GM19372 (cell line): ENCODE measurements at regions not wholly inside any gene's neighbourhood (a gene's known extent, or its start where the extent isn't known, plus 50 kb on each side); places are given as distances from the start of the nearest gene placed in this dataset.
"Not testable (repeated sequence)": the region's sequence is repeated elsewhere in the genome, so short reads cannot be mapped to it uniquely, and the experiment has no call there.

ENCODE experiments used
- ATAC-seq: cut with Tn5 transposase; IDR thresholded peaks from one replicate; pipeline ENCODE4 v1.9.1; 2021; ENCODE audit warnings: mild to moderate bottlenecking, low read depth, moderate library complexity; ENCODE audit not compliant: unreplicated experiment

DNA sequence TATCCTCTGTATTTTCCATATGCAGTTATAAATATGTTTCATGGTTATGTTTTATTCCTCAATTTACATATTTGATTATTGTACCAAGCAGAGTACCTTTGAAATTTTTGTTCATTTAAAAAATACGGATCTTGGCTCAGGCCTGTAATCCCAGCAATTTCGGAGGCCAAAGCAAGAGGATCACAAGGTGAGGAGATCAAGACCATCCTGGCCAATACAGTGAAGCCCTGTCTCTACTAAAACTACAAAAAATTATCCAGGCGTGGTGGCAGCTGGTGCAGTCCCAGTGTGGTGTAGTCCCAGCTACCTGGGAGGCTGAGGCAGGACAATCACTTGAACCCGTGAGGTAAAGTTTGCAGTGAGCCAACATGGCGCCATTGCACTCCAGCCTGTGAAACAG lies 251.2 kb upstream of the TPTE start:
- not testable (repeated sequence) for ATAC-seq

DNA sequence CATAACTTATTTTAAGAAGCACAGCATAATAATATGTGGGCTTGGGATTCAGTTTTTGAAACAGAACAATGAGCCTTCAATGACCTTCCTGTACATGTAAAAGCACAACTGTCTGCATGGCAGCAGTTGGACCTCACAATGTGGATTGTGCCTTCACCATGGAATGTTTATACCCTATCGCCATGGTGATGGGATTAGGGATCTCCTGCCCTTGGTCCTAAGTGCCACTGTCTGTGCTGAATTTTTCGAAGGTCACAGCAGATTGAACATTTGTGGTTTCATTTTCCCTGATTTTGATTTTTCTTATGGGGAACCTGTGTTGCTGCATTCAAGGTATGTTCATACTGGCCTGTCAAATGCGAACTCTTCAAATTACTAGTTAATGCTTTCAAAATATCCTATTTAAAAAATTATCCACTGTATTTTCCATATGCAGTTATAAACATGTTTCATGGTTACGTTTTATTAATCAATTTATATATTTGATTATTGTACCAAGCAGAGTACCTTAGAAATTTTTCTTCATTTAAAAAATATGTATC lies 249.6 kb upstream of the TPTE start:
- not testable (repeated sequence) for ATAC-seq

DNA sequence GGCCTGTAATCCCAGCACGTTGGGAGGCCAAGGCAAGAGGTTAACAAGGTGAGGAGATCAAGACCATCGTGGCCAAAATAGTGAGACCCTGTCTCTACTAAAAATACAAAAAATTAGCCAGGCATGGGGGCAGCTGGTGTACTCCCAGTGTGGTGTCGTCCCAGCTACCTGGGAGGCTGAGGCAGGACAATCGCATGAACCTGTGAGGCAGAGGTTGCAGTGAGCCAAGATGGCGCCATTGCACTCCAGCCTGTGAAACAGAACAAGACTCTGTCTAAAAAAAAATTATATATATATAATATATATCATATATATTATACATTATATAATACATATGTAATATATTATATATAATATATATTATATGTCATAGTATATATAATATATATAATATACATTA lies 249.2 kb upstream of the TPTE start:
- ATAC-seq: no peak

DNA sequence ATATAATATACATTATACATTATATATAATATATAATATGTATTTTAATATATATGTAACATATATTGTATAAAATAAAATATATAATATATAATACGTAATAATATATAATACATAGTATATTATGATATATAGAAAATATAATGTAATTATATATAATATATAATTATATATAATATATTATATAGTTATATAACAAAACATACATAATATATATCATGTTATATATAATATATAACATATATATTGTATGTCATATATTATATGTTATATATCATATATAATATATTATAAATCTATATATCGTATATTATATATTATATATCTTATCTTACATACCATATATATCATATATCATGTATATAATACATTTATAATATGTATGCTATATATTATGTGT lies 248.2 kb upstream of the TPTE start:
- no peak for ATAC-seq

DNA sequence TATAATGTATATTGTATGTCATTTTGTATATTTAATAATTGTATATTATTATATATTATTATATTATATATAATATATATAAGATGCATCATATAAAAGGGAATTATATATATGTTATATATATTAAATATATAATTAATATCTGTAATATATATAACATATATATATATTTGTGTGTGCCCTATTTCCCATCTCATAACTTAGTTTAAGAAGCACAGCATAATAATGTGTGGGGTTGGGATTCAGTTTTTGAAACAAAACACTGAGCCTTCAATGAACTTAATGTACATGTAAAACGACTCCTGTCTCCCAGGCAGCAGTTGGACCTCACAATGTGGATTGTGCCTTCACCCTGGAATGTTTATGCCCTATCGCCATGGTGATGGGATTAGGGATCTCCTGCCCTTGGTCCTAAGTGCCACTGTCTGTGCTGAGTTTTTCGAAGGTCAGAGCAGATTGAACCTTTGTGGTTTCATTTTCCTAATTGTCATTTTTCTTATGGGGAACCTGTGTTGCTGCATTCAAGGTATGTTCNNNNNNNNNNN lies 247.5 kb upstream of the TPTE start:
- peak; percentile 49 for ATAC-seq
